GM19455 (cell line): ENCODE measurements at regions not wholly inside any gene's neighbourhood (a gene's known extent, or its start where the extent isn't known, plus 50 kb on each side); places are given as distances from the start of the nearest gene placed in this dataset.
"Not testable (repeated sequence)": the region's sequence is repeated elsewhere in the genome, so short reads cannot be mapped to it uniquely, and the experiment has no call there.

ENCODE experiments used
- ATAC-seq: cut with Tn5 transposase; IDR thresholded peaks from one replicate; pipeline ENCODE4 v1.9.1; 2021; ENCODE audit not compliant: unreplicated experiment

DNA sequence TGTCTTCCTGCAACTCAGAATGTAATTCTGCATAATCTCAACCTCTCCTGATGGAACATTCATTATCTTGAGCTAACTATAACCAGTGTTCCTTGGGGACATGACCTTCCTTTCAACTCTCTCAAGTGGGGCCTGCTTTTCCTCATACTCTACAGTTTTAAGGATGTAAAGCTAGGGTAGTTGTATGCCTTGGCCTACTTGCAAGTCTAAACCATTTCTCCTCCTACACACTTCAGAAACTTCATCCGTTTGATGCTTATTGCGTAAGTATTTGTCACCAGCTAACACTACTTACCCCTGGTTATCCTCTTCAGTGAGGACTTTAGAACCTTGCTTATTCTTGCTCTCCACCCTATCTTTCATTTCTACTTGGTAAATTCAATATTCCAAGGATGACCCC lies 548.9 kb downstream of the HINT1 start:
- ATAC-seq, result no peak

DNA sequence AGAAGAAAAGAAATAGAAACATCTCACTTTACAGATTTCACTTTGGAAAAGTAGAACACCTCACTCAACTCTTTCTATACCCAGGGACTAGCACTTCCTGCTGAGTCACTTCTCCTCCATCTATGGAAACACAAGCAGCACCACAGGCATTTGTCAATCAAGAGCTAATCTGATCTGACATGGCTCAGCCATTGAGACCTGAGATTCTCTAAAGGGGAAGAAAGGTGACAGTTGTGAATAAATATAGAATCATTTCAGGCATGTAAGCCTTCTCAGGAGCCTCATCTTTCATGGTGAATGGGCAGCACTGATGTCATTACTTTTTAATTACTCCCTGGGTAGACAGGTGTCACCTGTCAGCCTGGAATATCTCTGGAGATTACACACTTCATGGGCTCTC lies 559.8 kb downstream of the HINT1 start:
- no peak for ATAC-seq

DNA sequence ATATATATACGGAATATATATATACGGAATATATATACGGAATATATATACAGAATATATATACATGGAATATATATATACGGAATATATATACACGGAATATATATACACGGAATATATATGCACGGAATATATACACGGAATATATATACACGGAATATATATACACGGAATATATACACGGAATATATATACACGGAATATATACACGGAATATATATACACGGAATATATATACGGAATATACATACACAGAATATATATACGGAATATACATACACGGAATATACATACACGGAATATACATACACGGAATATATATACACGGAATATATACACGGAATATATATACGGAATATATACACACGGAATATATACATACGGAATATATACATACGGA lies 568.4 kb downstream of the HINT1 start:
- ATAC-seq, result not testable (repeated sequence)

DNA sequence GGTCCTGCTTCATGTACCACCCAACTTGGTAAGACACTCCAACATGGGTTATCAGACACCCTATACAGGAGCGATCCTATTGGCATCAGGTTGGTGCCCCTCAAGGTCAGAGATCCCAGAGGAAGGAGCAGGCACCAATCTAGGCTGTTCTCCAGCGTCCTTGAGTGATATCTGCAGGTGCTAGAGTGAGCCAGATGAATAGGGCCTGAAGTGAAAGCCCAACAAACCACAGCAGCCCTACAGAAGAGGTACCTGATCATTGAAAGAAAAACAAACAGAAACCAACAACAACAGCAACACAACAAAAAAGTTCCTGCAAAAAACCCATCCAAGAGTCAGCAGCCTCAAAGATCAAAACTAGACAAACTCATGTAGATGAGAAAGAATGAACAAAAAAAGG lies 584.8 kb downstream of the HINT1 start:
- no peak for ATAC-seq

DNA sequence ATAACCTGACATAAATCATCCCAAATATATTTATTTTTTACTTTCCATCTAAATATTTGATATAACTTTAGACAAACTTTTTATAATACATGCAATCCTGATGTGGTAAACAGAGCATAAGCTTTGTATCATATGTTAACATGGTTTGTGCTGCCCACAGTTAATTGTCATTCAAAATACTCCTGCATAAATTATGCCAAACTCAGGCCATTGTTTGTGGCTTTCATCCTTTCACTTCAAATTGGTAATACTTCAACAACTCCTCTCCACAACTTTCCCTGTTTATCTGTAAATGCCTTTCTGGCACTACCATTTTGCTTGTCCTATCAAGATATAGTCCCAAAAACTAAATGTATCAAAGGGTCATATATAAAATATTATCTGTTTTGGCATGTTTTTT lies 586.7 kb downstream of the HINT1 start:
- ATAC-seq, result no peak

DNA sequence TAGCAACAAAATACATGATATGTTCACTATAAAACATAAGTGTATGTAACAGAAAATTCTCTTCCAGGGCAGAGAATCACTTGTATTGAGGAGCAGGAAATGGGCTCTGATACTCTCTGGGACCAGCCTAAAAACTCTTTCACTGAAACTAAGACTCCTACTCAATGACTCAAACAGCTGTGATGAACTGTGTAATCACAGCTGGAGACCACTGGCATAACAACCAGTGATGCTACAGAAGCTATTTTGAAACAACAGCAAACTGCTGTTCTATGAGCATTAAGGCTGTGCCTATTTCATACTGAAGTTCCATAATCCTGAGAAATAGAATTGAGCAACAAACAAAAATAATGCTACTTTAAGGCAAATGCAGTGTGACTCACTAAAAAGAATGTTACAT lies 594.0 kb downstream of the HINT1 start:
- no peak for ATAC-seq

DNA sequence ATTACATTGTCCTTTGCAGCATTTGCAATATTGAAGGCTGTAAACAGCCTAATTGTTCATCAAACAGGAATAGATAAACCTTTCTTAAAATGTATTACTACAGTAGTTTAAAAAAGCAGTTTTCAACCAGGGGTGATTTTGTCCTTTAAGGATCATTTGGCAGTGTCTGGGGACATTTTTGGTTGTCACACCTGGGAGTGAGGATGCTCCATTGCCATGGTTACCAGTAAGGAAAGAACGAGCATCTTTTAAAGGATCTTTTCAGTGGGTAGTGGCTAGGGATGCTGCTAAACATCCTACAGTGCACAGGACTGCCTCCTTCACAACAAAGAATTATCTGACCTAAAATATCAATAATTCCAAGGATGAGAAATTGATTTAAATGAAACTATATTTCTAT lies 596.3 kb downstream of the HINT1 start:
- no peak for ATAC-seq

DNA sequence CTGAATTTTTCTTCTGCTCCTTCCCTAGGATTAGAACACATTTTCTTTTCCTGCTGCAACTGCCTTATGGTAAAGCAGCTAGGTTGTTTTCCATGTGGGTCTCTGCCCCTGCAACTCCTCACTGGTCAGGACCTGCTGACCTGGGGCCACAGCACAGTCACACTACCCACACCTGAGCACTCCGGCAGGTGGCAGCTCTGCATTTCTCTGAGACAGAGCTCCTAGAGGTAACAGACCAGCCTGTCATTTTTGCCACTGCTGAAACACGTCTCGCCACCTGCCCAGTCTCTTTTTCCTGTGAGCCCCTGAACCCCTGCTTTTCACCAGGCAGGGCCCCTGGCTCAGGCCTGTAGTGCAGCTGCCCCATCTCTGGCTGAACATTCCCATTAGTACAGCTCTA lies 609.6 kb downstream of the HINT1 start:
- ATAC-seq, result no peak

DNA sequence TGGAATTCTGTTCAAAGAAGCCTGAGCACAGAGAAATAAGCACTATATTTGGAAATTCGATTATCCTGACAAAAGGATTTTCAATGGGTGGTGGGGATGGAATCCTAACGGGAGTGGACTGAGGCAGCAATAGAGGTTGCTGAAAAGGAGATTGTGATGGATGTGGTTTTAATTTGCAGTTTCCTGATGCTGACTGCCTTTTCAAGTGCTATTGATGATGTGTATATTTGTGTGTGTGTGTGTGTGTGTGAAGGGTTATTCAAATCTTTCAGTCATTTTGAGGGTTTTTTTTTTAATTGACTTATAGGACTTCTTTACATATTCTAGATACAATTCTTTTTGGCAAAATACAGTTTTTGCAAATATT lies 614.5 kb downstream of the HINT1 start:
- no peak for ATAC-seq

DNA sequence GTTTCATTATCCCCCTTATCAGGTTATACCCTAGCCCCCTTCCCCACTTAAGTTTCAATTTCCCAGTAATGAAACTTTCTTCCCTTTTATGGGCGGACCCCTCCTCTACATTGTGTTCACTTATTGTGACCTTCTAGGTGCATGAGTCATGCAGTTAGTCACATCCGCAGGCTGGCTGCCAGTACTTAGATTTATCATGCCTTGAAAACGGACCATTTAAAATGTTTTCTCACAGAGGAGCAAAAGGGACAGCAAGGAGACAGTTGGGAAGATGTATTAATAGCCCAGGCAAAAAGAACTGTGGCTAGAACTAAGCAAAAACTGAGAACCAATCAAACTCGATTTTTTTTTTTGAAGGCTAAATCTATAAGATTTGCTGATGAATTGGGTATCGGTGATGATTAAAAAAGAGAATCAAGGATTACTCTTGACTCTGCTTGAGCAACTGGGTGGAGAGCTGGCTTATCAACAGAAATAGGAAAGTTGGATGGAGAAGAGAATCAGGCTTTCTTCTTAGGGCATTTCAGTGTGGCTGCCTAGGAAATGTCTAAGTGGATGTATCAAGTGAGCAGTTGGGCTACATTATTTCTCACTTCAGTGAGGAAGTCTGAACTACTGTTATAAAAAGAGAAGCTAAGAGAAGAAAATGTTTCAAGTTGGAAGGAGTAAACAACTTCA lies 615.0 kb downstream of the HINT1 start:
- ATAC-seq, result no peak

DNA sequence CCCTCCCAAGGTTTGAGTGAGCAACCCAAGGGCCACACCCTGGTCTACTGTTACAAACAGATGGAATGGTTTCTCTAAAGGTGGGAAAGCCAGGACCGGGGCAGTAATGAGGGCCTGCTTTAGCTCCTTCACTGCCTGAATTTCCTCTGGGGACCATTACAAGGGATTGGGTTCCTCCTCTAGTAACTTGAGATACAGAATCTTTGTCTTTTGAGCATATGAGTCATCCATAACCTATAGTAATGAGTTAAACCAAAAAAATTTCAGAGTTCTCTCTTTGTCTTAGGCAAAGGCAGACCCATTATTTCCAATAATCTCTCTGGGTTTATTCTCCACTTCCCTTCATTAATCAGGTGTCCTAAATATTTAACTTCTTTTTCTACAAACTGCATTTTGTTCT lies 618.8 kb downstream of the HINT1 start:
- no peak for ATAC-seq

DNA sequence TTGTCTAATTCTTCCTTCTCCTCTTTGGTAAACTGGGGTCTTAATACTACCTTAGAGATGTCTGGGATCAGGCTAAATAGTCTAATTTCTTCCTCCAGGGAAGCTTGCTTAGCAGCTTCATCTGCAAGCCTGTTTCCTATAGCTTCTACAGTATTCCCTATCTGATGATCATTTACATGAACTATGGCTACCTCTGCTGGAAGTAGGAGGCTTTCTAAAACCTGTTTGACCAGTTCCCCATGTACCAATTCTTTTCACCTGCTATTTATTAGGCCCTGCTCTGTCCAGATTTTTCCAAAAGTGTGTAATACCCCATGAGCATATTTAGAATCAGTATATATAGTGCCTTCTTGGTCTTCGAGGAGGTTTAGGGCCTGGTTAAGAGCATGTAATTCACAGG lies 619.8 kb downstream of the HINT1 start:
- ATAC-seq, result no peak

DNA sequence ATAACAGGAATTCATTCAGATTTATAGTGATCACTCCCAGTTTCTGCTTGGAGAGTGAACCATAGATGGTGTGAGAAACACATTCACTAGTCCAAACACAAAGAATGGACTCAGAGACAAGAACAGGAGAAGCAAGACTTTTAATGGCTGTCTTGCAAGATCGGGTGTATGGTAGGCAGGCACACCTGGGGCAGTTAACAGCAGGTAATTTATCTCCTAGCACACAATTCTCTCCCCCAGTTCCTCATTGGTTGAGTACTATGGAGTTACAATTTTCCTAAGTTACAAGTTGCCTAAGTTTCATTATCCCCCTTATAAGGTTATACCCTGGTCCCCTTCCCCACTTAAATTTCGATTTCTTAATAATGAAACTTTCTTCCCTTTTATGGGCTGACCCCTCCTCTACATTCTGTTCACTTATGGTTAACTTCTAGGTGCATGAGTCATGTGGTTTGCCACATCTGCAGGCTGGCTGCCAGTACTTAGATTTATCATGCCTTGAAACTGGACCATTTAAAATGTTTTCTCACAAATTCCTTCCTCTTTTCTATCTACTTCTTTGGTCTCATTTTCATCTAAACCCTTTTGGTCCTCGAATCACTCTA lies 623.3 kb downstream of the HINT1 start:
- peak; percentile 76 for ATAC-seq

DNA sequence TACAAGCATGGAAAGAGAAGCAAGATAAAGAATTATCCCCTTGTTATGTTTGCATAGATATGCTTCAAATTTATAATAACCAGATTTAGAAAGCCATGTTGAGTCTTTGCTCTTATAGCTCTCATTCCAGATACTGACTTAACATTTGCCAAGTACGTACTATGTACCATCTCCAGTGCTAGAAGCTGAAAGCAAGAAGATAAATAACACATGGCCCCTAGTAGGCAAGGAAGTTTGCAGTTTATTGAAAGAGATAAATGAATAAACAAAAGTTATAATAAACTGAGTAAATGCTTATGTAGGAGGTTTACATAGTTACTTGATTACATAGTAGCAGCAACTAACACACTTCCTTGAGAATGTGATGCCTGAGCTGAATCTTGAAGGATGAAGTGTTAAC lies 628.4 kb downstream of the HINT1 start:
- ATAC-seq, result no peak

DNA sequence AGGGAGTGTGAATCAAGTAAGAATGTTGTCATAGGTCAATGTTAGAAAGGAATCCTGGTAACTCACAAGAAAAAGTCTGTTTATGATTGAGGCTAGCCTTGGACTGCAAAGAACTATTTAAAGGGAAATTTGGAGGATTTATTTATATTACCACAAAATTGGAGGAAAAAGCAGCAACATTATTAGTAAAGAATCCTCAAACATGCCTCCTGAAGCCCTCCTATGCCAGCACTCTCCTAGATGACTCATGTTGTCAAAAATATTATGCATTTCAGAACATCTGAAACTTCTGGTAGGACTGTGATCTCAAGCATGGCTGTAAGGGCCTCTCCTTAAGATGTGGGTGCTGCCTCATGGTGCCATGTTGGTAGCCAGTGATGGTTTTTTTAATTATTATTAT lies 628.5 kb downstream of the CHSY3 start:
- ATAC-seq, result no peak

DNA sequence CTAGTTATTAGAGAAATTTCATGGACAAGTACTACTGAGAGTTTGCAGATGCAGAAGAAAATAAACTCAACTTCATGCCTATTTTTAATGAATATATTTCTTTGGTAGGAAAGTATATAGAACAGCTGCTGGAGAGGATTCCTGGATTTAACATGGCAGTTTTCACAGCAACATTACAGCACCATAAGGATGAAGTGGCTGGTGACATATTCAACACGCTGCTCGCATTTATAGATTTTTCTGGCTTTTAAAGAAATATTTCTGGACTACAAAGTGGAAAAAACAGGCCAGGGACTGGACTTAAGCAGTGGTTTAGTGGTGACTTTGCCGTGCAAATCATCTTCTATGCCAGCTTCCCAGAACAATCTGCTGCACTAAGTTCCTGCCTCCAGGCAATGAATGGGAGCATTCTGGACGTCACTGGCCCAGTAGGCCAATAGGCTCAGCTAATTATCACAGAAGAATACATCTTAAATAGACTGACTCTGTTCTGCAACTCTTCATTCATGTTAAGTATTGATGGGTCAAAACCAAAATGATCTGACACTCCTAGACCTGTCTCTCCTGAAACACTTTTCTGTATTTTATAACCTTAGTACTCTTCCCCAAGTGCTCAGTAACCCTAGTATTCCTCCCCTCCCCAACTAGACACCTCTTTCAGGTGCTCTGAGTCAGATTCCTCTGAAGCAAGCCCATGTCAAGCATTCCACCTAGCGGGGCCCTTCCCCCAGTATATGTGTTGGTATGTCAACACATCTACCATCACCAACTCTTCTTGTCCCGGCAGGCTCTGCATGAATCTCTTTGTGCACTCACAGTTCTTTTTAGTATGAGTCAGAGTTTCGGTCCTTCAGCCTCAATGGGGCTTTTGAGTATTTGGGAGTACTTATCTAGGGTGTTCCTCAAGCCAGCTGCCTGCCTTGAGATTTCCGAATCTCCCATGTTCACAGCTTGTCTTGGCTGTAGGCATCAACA lies 625.5 kb downstream of the CHSY3 start:
- no peak for ATAC-seq

DNA sequence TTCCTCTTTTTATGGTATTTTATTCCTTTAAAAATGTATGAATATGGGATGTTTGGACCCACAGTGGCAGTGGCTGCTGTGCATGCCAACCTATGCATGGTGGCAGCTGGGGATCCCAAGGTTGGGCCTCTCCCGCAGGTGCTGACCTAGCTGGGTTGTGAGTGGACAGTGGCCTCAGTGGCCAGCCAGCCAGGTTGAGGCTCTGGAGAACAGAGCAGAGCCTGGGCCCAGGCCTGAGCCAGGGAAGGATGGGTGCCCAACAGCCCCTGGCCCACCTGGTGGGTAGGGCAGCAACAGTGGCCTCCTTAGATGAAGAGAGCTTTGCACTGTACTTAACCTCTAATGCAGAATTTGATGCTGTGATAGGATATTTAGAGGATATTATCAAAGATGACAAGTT lies 624.8 kb downstream of the CHSY3 start:
- no peak for ATAC-seq

DNA sequence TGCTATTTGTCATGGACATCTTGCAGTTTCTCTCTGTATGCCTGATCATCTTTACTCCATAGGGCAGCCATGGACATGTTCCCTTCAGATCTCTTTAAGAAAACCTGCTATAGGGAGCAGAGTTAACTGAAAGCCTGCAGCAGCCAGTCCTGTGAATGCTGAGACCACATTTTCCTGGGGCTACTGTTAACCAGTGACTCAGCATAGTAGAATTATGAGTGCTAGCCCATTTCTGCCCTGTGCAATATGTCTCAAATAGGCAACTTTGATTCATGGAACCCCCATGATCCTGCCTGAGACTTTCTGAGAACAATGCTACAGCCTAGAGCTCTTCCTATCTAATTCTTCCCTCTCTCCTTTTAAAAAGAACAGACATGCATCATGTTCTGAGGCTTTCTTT lies 624.2 kb downstream of the CHSY3 start:
- ATAC-seq, result no peak

DNA sequence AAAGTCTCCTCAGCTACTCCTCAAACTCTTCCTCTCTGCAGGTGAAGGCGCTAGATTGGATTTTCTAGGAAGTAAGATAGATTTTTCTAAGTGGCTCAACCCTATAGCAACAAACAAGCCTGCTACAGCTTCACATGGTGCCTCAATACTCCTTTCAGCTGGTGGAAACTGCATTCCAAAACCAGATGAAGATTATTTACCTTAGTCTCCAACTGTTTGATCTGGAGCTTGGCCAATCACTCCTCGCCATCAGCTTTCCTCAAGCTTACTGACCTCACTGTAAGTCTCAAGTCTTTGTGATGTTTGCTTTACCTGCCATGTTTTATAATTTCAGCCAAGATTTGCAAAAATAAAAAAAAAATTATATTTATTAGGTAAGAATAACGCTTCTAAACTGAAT lies 622.4 kb downstream of the CHSY3 start:
- ATAC-seq, result no peak

DNA sequence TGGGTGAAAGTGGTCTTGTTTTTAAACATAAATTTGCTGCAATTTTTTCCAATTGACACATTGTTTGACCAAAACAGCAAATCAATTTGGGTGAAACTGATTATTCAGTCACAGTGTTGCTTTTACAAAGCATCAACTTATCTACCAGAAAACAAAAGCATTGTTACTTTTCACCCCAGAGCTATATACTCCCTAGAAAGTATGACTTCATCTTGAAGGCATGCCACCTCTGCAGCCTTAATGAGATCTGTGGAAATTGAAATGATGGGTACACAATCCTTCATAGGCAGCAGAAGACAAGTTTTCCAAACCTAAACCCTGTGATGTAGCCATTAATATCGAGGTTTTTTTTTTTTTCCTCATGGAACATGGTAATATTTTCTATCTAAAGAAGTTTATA lies 615.9 kb downstream of the CHSY3 start:
- ATAC-seq, result no peak

DNA sequence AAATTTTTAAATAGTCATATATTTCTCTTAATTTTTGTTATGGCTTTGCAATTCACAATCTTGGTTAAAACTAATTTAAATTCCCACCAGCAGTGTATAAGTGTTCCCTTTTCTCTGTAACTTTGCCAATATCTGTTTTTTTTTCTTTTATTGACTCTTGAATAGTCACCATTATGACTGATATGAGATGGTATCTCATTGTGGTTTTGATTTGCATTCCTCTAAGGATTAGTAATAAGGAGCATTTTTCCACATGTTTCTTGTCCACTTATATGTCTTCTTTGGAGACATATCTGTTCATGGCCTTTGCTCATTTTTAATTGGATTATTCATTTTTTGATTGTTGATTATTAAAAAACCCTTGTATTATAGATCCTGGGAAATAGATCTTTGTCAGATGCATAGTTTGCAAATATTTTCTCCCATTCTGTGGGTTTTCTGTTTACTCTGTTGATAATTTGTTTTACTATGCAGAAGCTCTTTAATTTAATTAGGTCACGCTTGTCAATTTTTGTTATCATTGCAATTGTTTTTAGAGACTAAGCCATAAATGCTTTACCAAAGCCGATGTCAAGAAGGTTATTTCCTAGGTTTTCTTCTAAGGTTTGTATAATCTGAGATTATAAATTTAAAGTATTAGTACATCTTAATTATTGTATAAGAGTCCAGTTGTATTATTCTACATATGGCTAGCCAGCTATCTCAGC lies 610.9 kb downstream of the CHSY3 start:
- ATAC-seq, result no peak
